HCT116 (cell line): ENCODE measurements at regions not wholly inside any gene's neighbourhood (a gene's known extent, or its start where the extent isn't known, plus 50 kb on each side); places are given as distances from the start of the nearest gene placed in this dataset.

Experiments used
- ATAC-seq: fragments of 200-7000 bp; cut with Tn5 transposase; 2 replicates; pipeline ENCODE4 v1.9.1; 2020; ENCODE audit warnings: mild to moderate bottlenecking, moderate library complexity
- BruUV-seq: library from RNA; stranded (reverse); fragments of 400-500 nt; replicated peaks from 2 replicates; lab custom pipeline; 2021; lab: Mats Ljungman, UMichigan
- CTCF ChIA-PET: fragments of 300-600 bp; sonication (Branson Sonifier 250); formaldehyde crosslinking; loops from one replicate; lab custom pipeline; 2021; ENCODE audit warnings: antibody characterized with exemption; lab: Charles Lee
- POLR2A ChIA-PET: fragments of 300-600, 350-600 bp; sonication (Branson Sonifier 250); formaldehyde crosslinking; loops from one replicate; lab custom pipeline; 2021; ENCODE audit warnings: antibody characterized with exemption; lab: Charles Lee
- RAD21 ChIA-PET, 2 experiments: fragments of 300-600 bp; sonication (Branson Sonifier 250); formaldehyde crosslinking; loops; one replicate each; lab custom pipeline; 2023; ENCODE audit warnings: low total read pairs in 2 of 2; ENCODE audit not compliant: uncharacterized antibody in 2 of 2, unreplicated experiment in 2 of 2, low non-redundant PET in 1 of 2; lab: Charles Lee
- DNase-seq: peaks from one replicate; pipeline ENCODE4 v3.0.0-alpha.2; 2010; ENCODE audit warnings: low read depth, low spot score
- H2AFZ ChIP-seq: fragments of 200-600 bp; shearing (Covaris generic), sonication (generic); 2 replicates; pipeline ENCODE4 v1.6.1; 2017; ENCODE audit warnings: low read depth, mixed run types, mixed read lengths, antibody characterized with exemption, low read length; ENCODE audit not compliant: poor library complexity, severe bottlenecking
- H3K27ac ChIP-seq: 2 replicates; pipeline ENCODE4 v1.5.1; 2012; ENCODE audit warnings: low read depth, low read length
- H3K27me3 ChIP-seq: fragments of 200-600 bp; sonication (generic); 2 replicates; pipeline ENCODE4 v1.6.1; 2016; ENCODE audit warnings: mixed run types, low read length, mixed read lengths; ENCODE audit not compliant: insufficient read depth
- H3K36me3 ChIP-seq, 2 experiments: fragments of 200-500 bp in 1 of 2; fragments of 200-600 bp in 1 of 2; sonication (Bioruptor generic) in 1 of 2; sonication (generic) in 1 of 2; 2 replicates each; pipeline versions ENCODE4 v1.5.1 to v1.6.1; 2014 to 2016; ENCODE audit warnings: low read length in 2 of 2, inconsistent platforms in 1 of 2, mixed read lengths in 1 of 2, mixed run types in 1 of 2; ENCODE audit not compliant: insufficient read depth in 2 of 2, control insufficient read depth in 1 of 2
- H3K4me1 ChIP-seq, 2 experiments: fragments of 200-600 bp in 1 of 2; sonication (generic) in 1 of 2; 2 replicates each; pipeline versions ENCODE4 v1.5.1 to v1.6.1; 2012 to 2017; ENCODE audit warnings: low read length in 2 of 2, inconsistent platforms in 1 of 2, mild to moderate bottlenecking in 1 of 2, mixed read lengths in 1 of 2, mixed run types in 1 of 2, moderate library complexity in 1 of 2; ENCODE audit not compliant: insufficient read depth in 2 of 2, control insufficient read depth in 1 of 2
- H3K4me2 ChIP-seq: fragments of 200-600 bp; sonication (generic); 2 replicates; pipeline ENCODE4 v1.6.1; 2017; ENCODE audit warnings: mixed run types, low read length, mixed read lengths
- H3K4me3 ChIP-seq, 2 experiments: fragments of 200-600 bp in 1 of 2; sonication (generic) in 1 of 2; replicated peaks in 1 of 2; 2 replicates each; pipeline ENCODE4 v1.5.1; 2011 to 2016; ENCODE audit warnings: low read length in 2 of 2, control low read depth in 1 of 2, low read depth in 1 of 2, mild to moderate bottlenecking in 1 of 2, mixed read lengths in 1 of 2, mixed run types in 1 of 2
- H3K79me2 ChIP-seq: fragments of 200-600 bp; sonication (generic); 2 replicates; pipeline ENCODE4 v1.6.1; 2017; ENCODE audit warnings: mild to moderate bottlenecking, mixed run types, low read length, moderate library complexity, mixed read lengths; ENCODE audit not compliant: insufficient read depth
- H3K9ac ChIP-seq: fragments of 200-600 bp; sonication (generic); 2 replicates; pipeline ENCODE4 v1.6.1; 2016; ENCODE audit warnings: low read length, mixed read lengths
- H3K9me2 ChIP-seq: fragments of 200-600 bp; sonication (generic), shearing (Covaris generic); 2 replicates; pipeline ENCODE4 v1.6.1; 2017; ENCODE audit warnings: mixed run types, mild to moderate bottlenecking, moderate library complexity; ENCODE audit not compliant: insufficient read depth
- H3K9me3 ChIP-seq, 2 experiments: fragments of 200-500 bp in 1 of 2; fragments of 200-600 bp in 1 of 2; sonication (Bioruptor generic) in 1 of 2; sonication (generic) in 1 of 2; 2 replicates each; pipeline ENCODE4 v1.6.1; 2014 to 2017; ENCODE audit warnings: low read length in 2 of 2, mixed read lengths in 2 of 2, inconsistent platforms in 1 of 2, low read depth in 1 of 2, mild to moderate bottlenecking in 1 of 2, mixed run types in 1 of 2, moderate library complexity in 1 of 2; ENCODE audit not compliant: control insufficient read depth in 1 of 2, insufficient read depth in 1 of 2
- H4K20me1 ChIP-seq: fragments of 200-600 bp; sonication (generic), shearing (Covaris generic); 2 replicates; pipeline ENCODE4 v1.6.1; 2017; ENCODE audit warnings: mixed run types, mild to moderate bottlenecking, moderate library complexity; ENCODE audit not compliant: insufficient read depth
- ATF3 ChIP-seq: IDR thresholded peaks from 2 replicates; pipeline ENCODE4 v1.6.1; 2012
- EZH2phosphoT487 ChIP-seq: fragments of 200-600 bp; IDR thresholded peaks from 2 replicates; pipeline ENCODE4 v1.6.1; 2018; ENCODE audit warnings: antibody characterized with exemption, borderline replicate concordance
- MAX ChIP-seq: IDR thresholded peaks from 2 replicates; pipeline ENCODE4 v1.6.1; 2012
- POLR2AphosphoS5 ChIP-seq: IDR thresholded peaks from 2 replicates; pipeline ENCODE4 v1.6.1; 2011; ENCODE audit warnings: mild to moderate bottlenecking, low read depth, low read length, moderate library complexity
- TCF7L2 ChIP-seq: IDR thresholded peaks from 2 replicates; pipeline ENCODE4 v1.7.0; 2011; ENCODE audit warnings: borderline replicate concordance, inconsistent platforms; ENCODE audit not compliant: insufficient read depth, insufficient read length; ENCODE audit errors: extremely low read depth
- ZBTB33 ChIP-seq: IDR thresholded peaks from 2 replicates; pipeline ENCODE4 v1.6.1; 2011; ENCODE audit warnings: mild to moderate bottlenecking, low read length, moderate library complexity; ENCODE audit not compliant: insufficient replicate concordance; ENCODE audit errors: extremely low read depth
- ZFX ChIP-seq: fragments of 450-650 bp; IDR thresholded peaks from 2 replicates; pipeline ENCODE4 v1.6.1; 2017
- ZNF274 ChIP-seq: fragments of 200-500 bp; sonication (Bioruptor generic); IDR thresholded peaks from 2 replicates; pipeline ENCODE4 v1.6.1; 2014; ENCODE audit warnings: mild to moderate bottlenecking, low read depth, low read length, inconsistent platforms
- intact Hi-C: fragments of 100-400 bp; cut with micrococcal nuclease; formaldehyde crosslinking; loops from 2 replicates; pipeline ENCODE4 v1.10.0; 2022

GRCh38 chr2:217634871-217635270 is 367.9 kb downstream of the TNS1 start:
- Histone ChIP-seq H2AFZ (no peak overlapping the region), H3K4me3 (no peak overlapping the region), H3K36me3 (no peaks in the 10 kb centered on the region), H3K4me1 (no peaks in the 10 kb centered on the region), H3K4me2 (no peak overlapping the region), H3K27ac (no peak overlapping the region), H3K9me3 (no peaks in the 10 kb centered on the region), H3K9ac (no peak overlapping the region), H3K9me2 (no peaks in the 10 kb centered on the region), H3K27me3 (peaks cover 64% of the 10 kb centered on the region), H3K79me2 (no peaks in the 10 kb centered on the region)
- ATAC-seq, result no peak
- no peak for DNase-seq
- CTCF ChIA-PET, result interaction anchor here (1.2 kb wide), 1 partner anchor 16 kb away, joined by 6 read pairs; no protein-coding TSS in a partner anchor
- RAD21 ChIA-PET, result no interaction called here
- intact Hi-C loops, result loop anchor here (5.0 kb wide), 1 partner anchor 938 kb away; the partner anchor contains the start of gene IGFBP5
- POLR2A ChIA-PET, result no interaction called here
- no TSS peak for BruUV-seq
- no peak for TF ChIP-seq MAX
- TF ChIP-seq POLR2AphosphoS5, result no peak
- TF ChIP-seq ATF3, result no peak
- TF ChIP-seq ZNF274, result no peak
- no peak for TF ChIP-seq ZFX
- TF ChIP-seq TCF7L2, result no peak
- no peak for TF ChIP-seq ZBTB33
- TF ChIP-seq EZH2phosphoT487, result no peak
- TF ChIP-seq, all 23 proteins: peak for 0
- H4K20me1 ChIP-seq, result no peaks in the 10 kb centered on the region
